ENCODE measurements at regions not wholly inside any gene's neighbourhood (a gene's known extent, or its start where the extent isn't known, plus 50 kb on each side); places are given as distances from the start of the nearest gene placed in this dataset.
"Not testable (repeated sequence)": the region's sequence is repeated elsewhere in the genome, so short reads cannot be mapped to it uniquely, and the experiment has no call there.

DNA sequence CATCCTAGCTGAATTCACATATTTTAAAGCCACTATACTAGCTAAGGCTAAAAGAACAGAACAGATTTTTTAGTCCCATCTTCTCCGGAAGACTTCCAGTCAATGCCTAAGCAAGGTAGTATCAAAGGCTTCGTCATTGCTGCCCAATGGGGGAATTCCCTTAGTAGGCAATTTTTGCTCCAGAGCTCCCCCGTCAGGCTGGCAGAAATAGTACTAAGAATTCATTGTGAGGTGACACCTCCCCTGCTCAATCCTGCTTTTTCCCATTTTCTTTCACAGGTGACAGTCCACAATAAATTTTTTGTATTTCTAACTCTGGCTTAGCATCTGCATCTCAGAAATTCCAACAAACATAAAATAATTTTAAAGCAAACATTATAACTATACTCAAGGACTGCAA is 52.8 kb upstream of the SRSF6 start:
- no peak for DNase-seq

DNA sequence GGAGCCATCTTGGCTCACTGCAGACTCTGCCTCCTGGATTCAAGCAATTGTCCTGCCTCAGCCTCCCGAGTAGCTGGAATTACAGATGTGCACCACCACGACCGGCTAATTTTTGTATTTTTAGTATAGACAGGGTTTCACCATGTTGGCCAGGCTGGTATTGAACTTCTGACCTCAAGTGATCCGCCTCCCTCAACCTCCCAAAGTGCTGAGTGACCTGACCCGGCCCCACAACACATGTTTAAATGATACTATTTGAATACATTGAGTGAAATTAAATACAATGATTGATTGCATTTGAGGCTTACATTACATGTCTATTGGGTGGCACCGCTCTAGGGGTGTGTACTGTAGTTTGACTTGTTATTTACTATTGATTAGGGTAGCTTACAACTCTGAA is 56.8 kb upstream of the SRSF6 start:
- DNase-seq = not testable (repeated sequence)

- DNase-seq = no peak
Measured at GRCh38 chr20:43398676-43399324, 58.9 kb upstream of the SRSF6 start.

DNA sequence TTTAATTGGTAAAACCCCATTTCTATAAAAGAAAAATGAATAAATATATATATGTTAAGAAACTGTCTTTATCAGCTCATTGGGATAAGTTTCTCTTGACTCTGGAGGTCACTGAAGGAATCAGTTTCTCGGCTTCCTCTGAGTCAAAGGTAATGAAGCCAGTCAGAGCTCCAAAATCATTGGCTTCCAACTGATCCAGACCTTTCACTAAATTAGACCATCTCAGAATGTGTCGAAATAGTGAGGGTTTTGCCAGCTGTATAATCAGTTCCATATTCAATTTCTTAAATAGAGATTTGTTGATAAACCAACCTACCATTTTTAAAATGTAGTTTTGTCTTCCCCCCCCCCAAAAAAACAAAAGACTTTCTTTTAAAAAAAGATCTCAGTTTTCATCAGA is 60.5 kb upstream of the SRSF6 start:
- no peak for DNase-seq

GRCh38 chr20:43393052-43393451 is 64.6 kb upstream of the SRSF6 start:
- DNase-seq = no peak

DNA sequence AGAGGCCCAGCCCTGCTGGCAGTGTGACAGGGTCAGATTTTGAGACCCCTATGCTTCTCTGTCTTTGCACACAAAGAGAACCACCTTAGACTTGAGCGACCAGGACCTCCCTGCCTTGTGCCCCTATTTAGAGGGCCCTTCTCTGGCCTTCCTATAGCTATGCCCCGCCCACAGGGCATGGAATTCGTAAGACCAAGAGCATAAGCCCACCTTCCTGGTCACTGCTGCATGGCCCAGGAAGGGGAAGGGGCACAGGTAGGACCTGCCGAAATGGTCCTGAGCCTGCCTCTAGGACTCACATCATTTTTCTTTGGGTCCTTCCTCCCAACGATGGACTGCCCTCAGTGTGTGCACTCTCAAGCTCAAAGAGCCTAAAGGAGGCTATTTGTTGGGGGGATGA is 65.1 kb upstream of the SRSF6 start:
- DNase-seq = no peak

DNA sequence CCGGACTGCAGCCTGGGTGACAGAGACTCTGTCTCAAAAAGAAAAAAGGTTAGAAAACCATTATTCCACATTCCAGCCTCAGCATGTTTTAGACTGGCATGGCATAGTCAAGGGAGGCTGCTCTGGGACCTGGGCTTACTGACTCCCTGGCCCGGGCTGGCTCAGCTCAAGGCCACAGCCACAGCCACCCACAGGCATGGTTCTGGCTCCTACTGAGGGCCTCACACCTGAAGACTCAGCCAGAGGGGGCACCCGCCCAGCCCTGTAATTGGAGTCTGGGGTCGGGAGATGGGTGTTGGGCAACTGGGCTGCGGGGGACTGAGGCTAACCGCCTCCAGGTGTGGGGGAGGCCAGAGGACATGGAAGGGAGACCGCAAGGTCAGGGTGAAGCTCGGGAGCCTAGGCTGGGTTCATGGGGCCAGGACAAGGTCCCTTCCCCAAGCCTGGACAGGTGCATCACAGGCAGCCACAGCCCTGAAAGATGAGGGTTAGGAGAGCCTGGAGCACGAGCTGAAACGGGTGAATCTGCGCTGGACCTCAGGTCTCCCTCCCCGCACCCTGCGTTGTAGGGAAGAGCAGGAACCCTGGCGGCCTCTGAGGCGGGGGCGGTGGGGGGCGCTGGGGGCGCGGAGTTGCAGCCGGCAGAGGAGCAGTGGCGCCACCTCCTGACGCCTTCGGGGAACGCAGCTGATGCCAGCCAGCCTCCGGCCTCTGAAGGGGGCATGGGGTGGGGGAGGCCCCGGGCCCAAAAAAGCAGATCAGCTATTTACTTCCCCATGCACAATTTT is 67.7 kb upstream of the SRSF6 start:
- no peak for DNase-seq

DNA sequence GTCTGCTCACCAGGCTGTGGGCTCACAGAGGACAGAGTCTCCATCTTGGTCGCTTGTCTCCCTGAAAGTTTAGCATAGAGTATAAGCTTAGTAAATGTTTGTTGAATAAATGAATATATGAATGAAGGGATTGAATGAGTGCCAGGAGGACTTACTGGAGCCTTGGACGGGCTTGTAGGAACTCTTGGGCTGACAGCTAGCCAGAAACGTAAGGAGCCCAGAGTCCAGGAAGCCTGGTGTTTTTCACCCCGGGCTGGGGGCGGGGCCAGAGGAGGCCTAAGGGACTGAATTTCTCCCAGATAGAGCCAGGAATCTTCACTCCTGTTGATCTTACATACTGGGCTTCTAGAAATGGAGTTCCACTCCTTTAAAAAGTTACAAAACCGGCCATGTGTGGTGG is 68.5 kb upstream of the SRSF6 start:
- DNase-seq = peak; percentile 17

- peak; percentile 74 for DNase-seq
Measured at GRCh38 chr20:43388268-43389002, 69.3 kb upstream of the SRSF6 start.

DNA sequence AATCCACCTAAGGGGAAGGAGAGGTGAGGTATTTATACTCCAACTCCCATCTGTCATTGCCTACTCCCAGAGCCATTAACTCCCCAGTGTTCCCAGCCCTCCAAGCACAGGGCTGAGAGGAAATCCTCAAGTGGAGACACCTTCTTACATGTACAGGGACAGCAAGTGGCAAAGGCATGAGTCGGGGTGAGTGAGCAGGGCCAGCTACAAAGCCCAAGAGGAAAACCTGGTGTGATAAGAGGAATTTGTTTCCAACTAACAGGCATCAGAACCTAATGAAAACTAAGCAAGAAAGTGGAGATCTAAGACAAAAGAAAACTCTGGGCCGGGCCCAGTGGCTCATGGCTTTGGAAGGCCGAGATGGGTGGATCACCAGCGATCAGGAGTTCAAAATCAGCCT is 70.0 kb upstream of the SRSF6 start:
- DNase-seq = no peak

- DNase-seq = no peak
Measured at GRCh38 chr20:43386878-43387277, 70.8 kb upstream of the SRSF6 start.

GRCh38 chr20:43385914-43386313 is 71.8 kb upstream of the SRSF6 start:
- DNase-seq = no peak

DNA sequence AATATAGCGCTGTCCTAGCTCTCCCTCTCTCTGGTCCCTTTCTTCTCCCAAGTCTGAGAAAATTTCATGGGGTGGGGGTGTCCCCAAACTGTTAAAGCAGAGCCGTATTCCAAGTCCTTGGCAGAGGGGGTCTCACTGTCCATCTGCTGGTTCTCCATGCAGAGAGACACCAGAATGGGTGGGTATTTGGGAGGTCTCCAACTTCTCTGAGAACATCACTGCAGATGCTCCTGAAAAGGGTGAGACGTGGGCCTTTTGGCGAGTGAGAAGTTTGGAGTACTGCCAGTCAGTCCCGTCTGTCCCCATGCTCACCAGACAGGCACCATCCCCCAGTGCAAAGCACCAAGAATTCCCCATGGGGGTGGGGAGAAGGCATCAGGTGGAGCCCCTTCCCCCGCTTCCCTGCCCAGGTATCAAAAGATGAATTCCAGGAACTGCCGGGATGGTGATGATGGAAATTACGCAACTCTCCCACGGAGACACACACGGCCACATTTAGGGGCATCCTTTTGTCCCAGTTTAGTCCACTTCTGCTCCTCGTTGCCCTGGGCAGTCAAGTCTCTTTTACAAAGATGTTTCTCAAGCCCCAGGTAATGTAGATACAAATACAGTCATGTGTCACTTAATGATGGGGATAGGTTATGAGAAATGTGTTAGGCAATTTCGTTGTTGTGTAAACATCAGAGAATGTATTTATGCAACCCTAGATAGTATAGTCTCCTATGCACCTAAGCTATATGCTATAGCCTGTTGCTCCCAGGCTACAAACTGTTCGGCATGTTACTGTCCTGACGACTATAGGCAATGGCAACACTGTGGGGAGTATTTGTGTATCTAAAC is 73.4 kb upstream of the SRSF6 start:
- no peak for DNase-seq

DNA sequence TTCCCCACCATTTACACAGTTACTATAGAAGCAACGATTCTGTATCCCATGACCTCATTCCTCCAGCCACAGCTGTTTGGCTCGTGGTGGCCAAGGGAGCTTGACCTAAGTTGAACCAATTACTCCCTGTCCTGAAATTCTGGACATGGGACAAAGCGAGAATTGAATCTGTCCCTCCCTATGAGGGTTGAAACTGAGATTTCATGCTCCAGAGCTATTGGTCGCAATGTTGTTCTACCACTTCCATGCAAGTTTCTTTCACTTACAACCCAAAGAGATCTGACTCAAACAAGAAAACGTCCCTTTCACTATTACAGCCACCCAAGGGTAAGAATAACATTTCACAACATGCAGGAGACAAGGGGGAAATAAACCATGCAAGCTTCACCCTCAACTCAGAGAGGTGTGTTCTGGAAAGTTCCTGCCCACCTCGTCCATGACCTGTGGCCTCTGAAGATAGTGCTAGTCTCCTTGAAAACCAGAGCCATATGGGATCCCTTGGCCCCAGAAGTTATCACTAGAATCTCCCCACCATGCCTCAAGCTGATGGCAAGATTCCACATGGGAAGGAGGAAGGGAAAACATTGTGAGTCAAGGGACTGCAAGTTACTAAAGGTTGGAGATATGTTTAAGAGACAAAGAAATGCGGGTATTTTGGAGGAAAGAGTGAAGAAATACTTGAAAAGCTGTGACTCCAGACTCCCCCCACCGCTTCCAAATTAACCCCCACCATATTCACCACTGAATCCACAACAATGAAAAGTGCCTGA is 74.5 kb upstream of the SRSF6 start:
- peak; percentile 66 for DNase-seq

DNA sequence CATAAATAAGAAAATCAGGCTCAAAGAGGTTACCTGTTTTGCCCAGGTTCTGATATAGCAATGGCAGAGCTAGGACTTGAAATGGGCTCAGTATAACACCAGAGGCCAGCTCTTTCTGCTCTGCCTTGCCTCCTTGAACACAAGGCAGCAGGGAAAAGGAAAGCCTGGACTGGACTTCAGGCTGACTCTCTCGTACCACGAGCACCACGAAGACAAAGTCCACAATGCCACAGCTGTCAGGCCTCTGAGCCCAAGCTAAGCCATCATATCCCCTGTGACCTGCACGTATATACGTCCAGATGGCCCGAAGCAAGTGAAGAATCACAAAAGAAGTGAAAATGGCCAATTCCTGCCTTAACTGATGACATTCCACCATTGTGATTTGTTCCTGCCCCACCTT is 75.6 kb upstream of the SRSF6 start:
- not testable (repeated sequence) for DNase-seq

- not testable (repeated sequence) for DNase-seq
Measured at GRCh38 chr20:43381533-43381932, 76.2 kb upstream of the SRSF6 start.

GRCh38 chr20:43379239-43379917 is 78.3 kb upstream of the SRSF6 start:
- DNase-seq = peak; percentile 98

- no peak for DNase-seq
Measured at GRCh38 chr20:43376831-43377230, 80.9 kb upstream of the SRSF6 start.

- peak; percentile 75 for DNase-seq
Measured at GRCh38 chr20:43375591-43375990, 82.1 kb upstream of the SRSF6 start.

- DNase-seq = no peak
Measured at GRCh38 chr20:43372051-43372450, 85.6 kb upstream of the SRSF6 start.

DNA sequence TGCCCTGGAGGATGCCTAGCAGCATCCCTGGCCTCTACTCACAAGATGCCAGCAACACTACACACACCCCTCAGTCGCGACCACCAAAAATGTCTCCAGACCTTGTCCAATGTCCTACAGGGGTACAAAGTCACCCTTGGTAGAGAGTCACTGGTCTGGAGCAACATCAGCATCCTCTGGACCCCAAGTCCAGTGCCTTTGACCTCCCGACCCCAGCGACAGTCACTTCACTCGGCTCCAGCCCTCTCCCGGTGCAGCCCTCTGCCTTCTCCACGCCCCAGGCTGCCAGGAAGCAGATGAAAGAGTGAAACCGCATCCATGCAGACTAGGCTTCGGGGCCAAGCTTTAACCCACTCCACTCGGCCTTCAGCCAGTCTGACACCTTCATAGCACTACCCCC is 92.0 kb upstream of the SRSF6 start:
- DNase-seq = no peak

DNA sequence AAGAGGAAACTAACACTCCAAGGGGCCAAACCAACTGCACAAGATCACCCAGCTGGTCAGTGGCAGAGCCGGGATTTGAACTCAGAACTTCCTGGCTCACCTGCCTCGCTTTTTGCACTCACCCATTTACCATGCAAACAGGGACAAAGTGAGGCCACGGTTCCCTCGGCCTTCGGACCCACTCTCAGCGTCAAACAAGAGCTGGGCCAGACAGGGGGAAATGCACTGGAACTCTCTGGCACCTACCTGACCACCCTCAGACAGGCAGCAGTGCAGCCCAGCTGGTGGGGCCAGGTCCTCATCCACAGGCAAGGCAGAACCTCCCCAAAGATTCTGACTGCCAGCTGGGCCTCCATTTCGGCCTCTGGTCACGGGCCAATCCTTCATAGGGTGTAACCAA is 93.7 kb upstream of the SRSF6 start:
- DNase-seq = no peak

Measured in fibroblast of skin of right biceps (primary cell).